C4-2B (cell line): ENCODE measurements at regions not wholly inside any gene's neighbourhood (a gene's known extent, or its start where the extent isn't known, plus 50 kb on each side); places are given as distances from the start of the nearest gene placed in this dataset.

Experiments used
- ZFX ChIP-seq: fragments of 450-650 bp; IDR thresholded peaks from 2 replicates; pipeline ENCODE4 v1.6.1; 2017
- TF ChIP-seq, protein P1 (sequence below): fragments of 450-650 bp; conservative IDR thresholded peaks from 2 replicates; pipeline ENCODE4 v1.5.1; 2017; ENCODE audit warnings: mild to moderate bottlenecking

DNA sequence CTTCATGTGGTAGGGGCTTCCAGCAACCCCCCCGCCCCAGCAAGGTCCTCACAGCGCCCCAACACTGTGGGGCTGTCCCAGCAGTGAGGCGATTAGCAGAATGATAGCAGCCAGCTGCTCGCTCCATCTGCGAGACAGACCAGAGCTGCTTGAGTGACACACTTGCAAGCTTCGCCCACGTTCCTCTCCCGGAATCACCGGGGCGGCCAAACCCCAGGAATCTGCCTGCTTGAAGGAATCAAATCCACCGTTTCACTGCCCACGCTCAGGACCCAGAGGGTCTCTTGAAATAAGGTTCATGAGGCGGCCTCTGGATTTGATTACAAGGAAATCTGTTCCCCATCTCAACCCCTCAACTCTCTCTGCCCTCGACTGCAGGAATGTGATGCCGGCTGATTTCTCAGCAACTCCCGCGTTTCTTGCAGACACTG is 356.0 kb downstream of the C16orf95 start:
- TF ChIP-seq, protein P1, sequence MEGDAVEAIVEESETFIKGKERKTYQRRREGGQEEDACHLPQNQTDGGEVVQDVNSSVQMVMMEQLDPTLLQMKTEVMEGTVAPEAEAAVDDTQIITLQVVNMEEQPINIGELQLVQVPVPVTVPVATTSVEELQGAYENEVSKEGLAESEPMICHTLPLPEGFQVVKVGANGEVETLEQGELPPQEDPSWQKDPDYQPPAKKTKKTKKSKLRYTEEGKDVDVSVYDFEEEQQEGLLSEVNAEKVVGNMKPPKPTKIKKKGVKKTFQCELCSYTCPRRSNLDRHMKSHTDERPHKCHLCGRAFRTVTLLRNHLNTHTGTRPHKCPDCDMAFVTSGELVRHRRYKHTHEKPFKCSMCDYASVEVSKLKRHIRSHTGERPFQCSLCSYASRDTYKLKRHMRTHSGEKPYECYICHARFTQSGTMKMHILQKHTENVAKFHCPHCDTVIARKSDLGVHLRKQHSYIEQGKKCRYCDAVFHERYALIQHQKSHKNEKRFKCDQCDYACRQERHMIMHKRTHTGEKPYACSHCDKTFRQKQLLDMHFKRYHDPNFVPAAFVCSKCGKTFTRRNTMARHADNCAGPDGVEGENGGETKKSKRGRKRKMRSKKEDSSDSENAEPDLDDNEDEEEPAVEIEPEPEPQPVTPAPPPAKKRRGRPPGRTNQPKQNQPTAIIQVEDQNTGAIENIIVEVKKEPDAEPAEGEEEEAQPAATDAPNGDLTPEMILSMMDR, result no peak
- no peak for TF ChIP-seq ZFX
